GM12878 (cell line): ENCODE measurements at regions not wholly inside any gene's neighbourhood (a gene's known extent, or its start where the extent isn't known, plus 50 kb on each side); places are given as distances from the start of the nearest gene placed in this dataset.

Source experiments
- ATAC-seq: fragments of 200-7000 bp; cut with Tn5 transposase; 3 replicates; pipeline ENCODE4 v1.9.1; 2020; ENCODE audit warnings: mild to moderate bottlenecking, moderate library complexity
- BruUV-seq: library from RNA; stranded (reverse); fragments of 400-500 nt; replicated peaks from 2 replicates; lab custom pipeline; 2021; lab: Mats Ljungman, UMichigan
- CTCF ChIA-PET: fragments of 300-600 bp; sonication (Branson Sonifier 250); formaldehyde crosslinking; extraction: SDS; loops from one replicate; lab custom pipeline; 2021; ENCODE audit warnings: inconsistent platforms; lab: Yijun Ruan, JAX
- POLR2A ChIA-PET: fragments of 350-600 bp; formaldehyde crosslinking; extraction: SDS; loops from one replicate; lab custom pipeline; 2021; ENCODE audit warnings: inconsistent platforms; lab: Charles Lee
- RAD21 ChIA-PET: fragments of 300-600 bp; sonication (Branson Sonifier 250); formaldehyde crosslinking; loops from one replicate; lab custom pipeline; 2023; ENCODE audit warnings: antibody characterized with exemption; ENCODE audit not compliant: unreplicated experiment; lab: Charles Lee
- SMC1A ChIA-PET: fragments of 300-600 bp; sonication (Branson Sonifier 250); formaldehyde crosslinking; loops from one replicate; lab custom pipeline; 2023; ENCODE audit not compliant: unreplicated experiment, uncharacterized antibody; lab: Charles Lee
- DNase-seq: peaks from one replicate; pipeline ENCODE4 v3.0.0-alpha.2; 2011; ENCODE audit warnings: low read depth, low spot score
- FAIRE-seq: peaks from 3 replicates; lab custom pipeline; 2011; peaks lifted over from hg19 to GRCh38; lab: Jason Lieb, UNC
- H2AFZ ChIP-seq: 2 replicates; pipeline ENCODE4 v1.6.0; 2011; ENCODE audit warnings: low read depth, low read length, control low read depth; ENCODE audit not compliant: control insufficient read depth
- H3K27ac ChIP-seq: 2 replicates; pipeline ENCODE4 v1.5.1; 2011; ENCODE audit warnings: control low read depth; ENCODE audit not compliant: control insufficient read depth, insufficient read depth
- H3K27me3 ChIP-seq, 2 experiments: replicated peaks in 1 of 2; 2 replicates each; pipeline versions ENCODE4 v1.6.0 to v1.6.1; 2011; ENCODE audit warnings: low read length in 1 of 2; ENCODE audit not compliant: control insufficient read depth in 2 of 2, insufficient read depth in 2 of 2
- H3K36me3 ChIP-seq, 2 experiments: 2 replicates each; pipeline ENCODE4 v1.5.1; 2011; ENCODE audit warnings: low read length in 1 of 2; ENCODE audit not compliant: control insufficient read depth in 2 of 2, insufficient read depth in 2 of 2
- H3K4me1 ChIP-seq: 2 replicates; pipeline ENCODE4 v1.6.1; 2011; ENCODE audit warnings: mild to moderate bottlenecking, low read length, moderate library complexity, mixed read lengths; ENCODE audit not compliant: control insufficient read depth, insufficient read depth
- H3K4me2 ChIP-seq: 2 replicates; pipeline ENCODE4 v1.6.0; 2011; ENCODE audit warnings: control low read depth; ENCODE audit not compliant: control insufficient read depth, insufficient read depth
- H3K4me3 ChIP-seq: fragments of 200-600 bp; sonication (generic); 2 replicates; pipeline ENCODE4 v1.5.1; 2016
- H3K79me2 ChIP-seq: 2 replicates; pipeline ENCODE4 v1.6.0; 2011; ENCODE audit warnings: low read length; ENCODE audit not compliant: control insufficient read depth, insufficient read depth
- H3K9ac ChIP-seq: 2 replicates; pipeline ENCODE4 v1.8.0; 2011; ENCODE audit warnings: low read length, control low read depth, mixed read lengths; ENCODE audit not compliant: control insufficient read depth, insufficient read depth
- H3K9me3 ChIP-seq: replicated peaks from 3 replicates; pipeline ENCODE4 v1.5.1; 2011; ENCODE audit warnings: mild to moderate bottlenecking, low read length; ENCODE audit not compliant: control insufficient read depth, insufficient read depth
- H4K20me1 ChIP-seq: 2 replicates; pipeline ENCODE4 v1.6.0; 2011; ENCODE audit not compliant: control insufficient read depth, insufficient read depth
- BCL11A ChIP-seq: IDR thresholded peaks from 2 replicates; pipeline ENCODE4 v1.6.1; 2011; ENCODE audit warnings: low read depth, low read length
- CREB1 ChIP-seq: IDR thresholded peaks from 2 replicates; pipeline ENCODE4 v1.6.1; 2012; ENCODE audit warnings: low read depth, mild to moderate bottlenecking, inconsistent platforms
- EP300 ChIP-seq, 2 experiments: fragments of 150-350 bp in 1 of 2; IDR thresholded peaks; 2 replicates each; pipeline ENCODE4 v1.6.1; 2011 to 2012; ENCODE audit warnings: low read depth in 2 of 2, low read length in 2 of 2, borderline replicate concordance in 1 of 2, improper control_type of control experiment in 1 of 2, inconsistent platforms in 1 of 2; ENCODE audit not compliant: control insufficient read depth in 1 of 2
- ESRRA ChIP-seq: IDR thresholded peaks from 2 replicates; pipeline ENCODE4 v1.6.1; 2012; ENCODE audit warnings: mild to moderate bottlenecking, low read length, improper control_type of control experiment
- MTA3 ChIP-seq: IDR thresholded peaks from 2 replicates; pipeline ENCODE4 v1.6.1; 2012; ENCODE audit warnings: low read length, inconsistent platforms, borderline replicate concordance
- NFYB ChIP-seq: IDR thresholded peaks from 2 replicates; pipeline ENCODE4 v1.6.1; 2011; ENCODE audit warnings: low read depth, mild to moderate bottlenecking, low read length, improper control_type of control experiment, moderate library complexity; ENCODE audit not compliant: insufficient read depth
- NR2C1 ChIP-seq: fragments of 450-650 bp; IDR thresholded peaks from 2 replicates; pipeline ENCODE4 v1.6.1; 2017; ENCODE audit warnings: antibody characterized with exemption, mild to moderate bottlenecking, moderate library complexity
- POLR2A ChIP-seq: IDR thresholded peaks from 2 replicates; pipeline ENCODE4 v1.6.1; 2011; ENCODE audit warnings: low read depth, mild to moderate bottlenecking, low read length
- RCOR1 ChIP-seq: conservative IDR thresholded peaks from 2 replicates; pipeline ENCODE4 v1.6.1; 2012; ENCODE audit warnings: low read depth, low read length, improper control_type of control experiment
- RUNX3 ChIP-seq: IDR thresholded peaks from 2 replicates; pipeline ENCODE4 v1.6.1; 2012; ENCODE audit warnings: low read length, inconsistent platforms
- SIN3A ChIP-seq: IDR thresholded peaks from 2 replicates; pipeline ENCODE4 v1.6.1; 2012; ENCODE audit warnings: low read depth, low read length, improper control_type of control experiment
- SMARCA5 ChIP-seq: fragments of 450-650 bp; IDR thresholded peaks from 2 replicates; pipeline ENCODE4 v1.6.1; 2017; ENCODE audit warnings: mild to moderate bottlenecking
- SREBF2 ChIP-seq: IDR thresholded peaks from 2 replicates; pipeline ENCODE4 v1.6.1; 2012; ENCODE audit warnings: mild to moderate bottlenecking, low read length
- TBL1XR1 ChIP-seq: IDR thresholded peaks from 2 replicates; pipeline ENCODE4 v1.6.1; 2012; ENCODE audit warnings: low read depth, low read length, improper control_type of control experiment
- ZBED1 ChIP-seq: IDR thresholded peaks from 2 replicates; pipeline ENCODE4 v1.6.1; 2016; ENCODE audit warnings: borderline replicate concordance
- ZNF274 ChIP-seq: IDR thresholded peaks from one replicate; pipeline ENCODE4 v1.8.0; 2011; ENCODE audit not compliant: insufficient read length, insufficient read depth
- WGBS: methylation state at CpG from one replicate; pipeline ENCODE4 v1.1.6; 2016; ENCODE audit warnings: low lambda C conversion rate; ENCODE audit not compliant: insufficient replicate concordance, insufficient coverage; ENCODE audit errors: missing lambda C conversion rate; 5-methylcytosine and 5-hydroxymethylcytosine counted together
- in situ Hi-C: fragments of 300-500 bp; cut with MboI; formaldehyde crosslinking; loops from 9 replicates; pipeline ENCODE4 v1.14.3; 2018; ENCODE audit warnings: mixed read lengths
- intact Hi-C: fragments of 100-400 bp; cut with micrococcal nuclease; formaldehyde crosslinking; loops from one replicate; pipeline ENCODE4 v1.14.2; 2022; ENCODE audit not compliant: unreplicated experiment
- TF ChIP-seq, protein P1 (sequence below): fragments of 450-650 bp; IDR thresholded peaks from 2 replicates; pipeline ENCODE4 v1.6.1; 2017; ENCODE audit warnings: antibody characterized with exemption, mild to moderate bottlenecking, moderate library complexity
- TF ChIP-seq, protein P2 (sequence below): IDR thresholded peaks from 2 replicates; pipeline ENCODE4 v1.6.1; 2011; ENCODE audit warnings: mild to moderate bottlenecking, low read depth, low read length, moderate library complexity; ENCODE audit not compliant: insufficient replicate concordance
- TF ChIP-seq, protein P3 (sequence below): fragments of 450-650 bp; IDR thresholded peaks from 2 replicates; pipeline ENCODE4 v1.6.1; 2014; ENCODE audit warnings: mild to moderate bottlenecking
- TF ChIP-seq, protein P4 (sequence below): IDR thresholded peaks from 2 replicates; pipeline ENCODE4 v1.6.1; 2011; ENCODE audit warnings: borderline replicate concordance, low read depth, mild to moderate bottlenecking, moderate library complexity, mixed read lengths, low read length; ENCODE audit not compliant: insufficient read depth; ENCODE audit errors: extremely low read length

DNA sequence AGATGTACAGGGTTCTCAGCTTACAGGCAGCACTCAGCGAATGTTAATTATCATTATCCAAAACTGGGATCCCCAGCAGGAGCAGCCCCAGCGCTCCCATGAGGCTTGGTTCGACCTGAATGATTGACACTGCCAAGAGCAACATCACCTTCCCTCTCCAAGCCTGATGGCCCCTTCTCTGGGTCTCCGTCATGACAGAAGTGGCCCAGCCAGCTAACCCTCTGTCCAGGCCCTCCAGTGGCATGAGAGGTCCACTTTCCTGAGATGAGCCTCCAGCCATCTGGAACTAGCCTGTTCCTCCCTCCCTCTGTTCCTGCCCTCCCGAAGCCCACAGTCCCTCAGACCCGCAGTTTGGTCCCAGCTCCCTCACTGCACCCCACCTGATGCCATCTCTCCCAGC, 97.0 kb upstream of the RAB6C start:
- Histone ChIP-seq H3K4me3 (no peak overlapping the region), H3K9me3 (no peaks in the 10 kb centered on the region), H4K20me1 (no peaks in the 10 kb centered on the region), H3K4me2 (no peak overlapping the region), H3K36me3 (no peaks in the 10 kb centered on the region), H3K79me2 (no peaks in the 10 kb centered on the region), H2AFZ (no peak overlapping the region), H3K27ac (no peak overlapping the region), H3K27me3 (no peaks in the 10 kb centered on the region; a peak in 1 of 4 replicates), H3K9ac (no peak overlapping the region), H3K4me1 (no peaks in the 10 kb centered on the region)
- SMC1A ChIA-PET = no interaction called here
- TF ChIP-seq RUNX3 (no peak), RCOR1 (no peak), ESRRA (no peak), POLR2A (no peak), SIN3A (no peak), CREB1 (no peak), NR2C1 (no peak), ZBED1 (no peak), TBL1XR1 (no peak), SMARCA5 (no peak), NFYB (no peak), BCL11A (no peak), MTA3 (no peak), ZNF274 (no peak), SREBF2 (no peak), EP300 (IDR thresholded peaks at IDR 0.05; ENCODE audit: borderline replicate concordance in 1 of 2, control insufficient read depth in 1 of 2, low read depth in 2 of 2, low read length in 2 of 2) (no peak)
- TF ChIP-seq, protein P1, sequence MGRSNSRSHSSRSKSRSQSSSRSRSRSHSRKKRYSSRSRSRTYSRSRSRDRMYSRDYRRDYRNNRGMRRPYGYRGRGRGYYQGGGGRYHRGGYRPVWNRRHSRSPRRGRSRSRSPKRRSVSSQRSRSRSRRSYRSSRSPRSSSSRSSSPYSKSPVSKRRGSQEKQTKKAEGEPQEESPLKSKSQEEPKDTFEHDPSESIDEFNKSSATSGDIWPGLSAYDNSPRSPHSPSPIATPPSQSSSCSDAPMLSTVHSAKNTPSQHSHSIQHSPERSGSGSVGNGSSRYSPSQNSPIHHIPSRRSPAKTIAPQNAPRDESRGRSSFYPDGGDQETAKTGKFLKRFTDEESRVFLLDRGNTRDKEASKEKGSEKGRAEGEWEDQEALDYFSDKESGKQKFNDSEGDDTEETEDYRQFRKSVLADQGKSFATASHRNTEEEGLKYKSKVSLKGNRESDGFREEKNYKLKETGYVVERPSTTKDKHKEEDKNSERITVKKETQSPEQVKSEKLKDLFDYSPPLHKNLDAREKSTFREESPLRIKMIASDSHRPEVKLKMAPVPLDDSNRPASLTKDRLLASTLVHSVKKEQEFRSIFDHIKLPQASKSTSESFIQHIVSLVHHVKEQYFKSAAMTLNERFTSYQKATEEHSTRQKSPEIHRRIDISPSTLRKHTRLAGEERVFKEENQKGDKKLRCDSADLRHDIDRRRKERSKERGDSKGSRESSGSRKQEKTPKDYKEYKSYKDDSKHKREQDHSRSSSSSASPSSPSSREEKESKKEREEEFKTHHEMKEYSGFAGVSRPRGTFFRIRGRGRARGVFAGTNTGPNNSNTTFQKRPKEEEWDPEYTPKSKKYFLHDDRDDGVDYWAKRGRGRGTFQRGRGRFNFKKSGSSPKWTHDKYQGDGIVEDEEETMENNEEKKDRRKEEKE = no peak
- TF ChIP-seq, protein P2, sequence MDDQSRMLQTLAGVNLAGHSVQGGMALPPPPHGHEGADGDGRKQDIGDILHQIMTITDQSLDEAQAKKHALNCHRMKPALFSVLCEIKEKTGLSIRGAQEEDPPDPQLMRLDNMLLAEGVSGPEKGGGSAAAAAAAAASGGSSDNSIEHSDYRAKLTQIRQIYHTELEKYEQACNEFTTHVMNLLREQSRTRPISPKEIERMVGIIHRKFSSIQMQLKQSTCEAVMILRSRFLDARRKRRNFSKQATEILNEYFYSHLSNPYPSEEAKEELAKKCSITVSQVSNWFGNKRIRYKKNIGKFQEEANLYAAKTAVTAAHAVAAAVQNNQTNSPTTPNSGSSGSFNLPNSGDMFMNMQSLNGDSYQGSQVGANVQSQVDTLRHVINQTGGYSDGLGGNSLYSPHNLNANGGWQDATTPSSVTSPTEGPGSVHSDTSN = no peak
- TF ChIP-seq, protein P3, sequence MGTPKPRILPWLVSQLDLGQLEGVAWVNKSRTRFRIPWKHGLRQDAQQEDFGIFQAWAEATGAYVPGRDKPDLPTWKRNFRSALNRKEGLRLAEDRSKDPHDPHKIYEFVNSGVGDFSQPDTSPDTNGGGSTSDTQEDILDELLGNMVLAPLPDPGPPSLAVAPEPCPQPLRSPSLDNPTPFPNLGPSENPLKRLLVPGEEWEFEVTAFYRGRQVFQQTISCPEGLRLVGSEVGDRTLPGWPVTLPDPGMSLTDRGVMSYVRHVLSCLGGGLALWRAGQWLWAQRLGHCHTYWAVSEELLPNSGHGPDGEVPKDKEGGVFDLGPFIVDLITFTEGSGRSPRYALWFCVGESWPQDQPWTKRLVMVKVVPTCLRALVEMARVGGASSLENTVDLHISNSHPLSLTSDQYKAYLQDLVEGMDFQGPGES = no peak
- TF ChIP-seq, protein P4, sequence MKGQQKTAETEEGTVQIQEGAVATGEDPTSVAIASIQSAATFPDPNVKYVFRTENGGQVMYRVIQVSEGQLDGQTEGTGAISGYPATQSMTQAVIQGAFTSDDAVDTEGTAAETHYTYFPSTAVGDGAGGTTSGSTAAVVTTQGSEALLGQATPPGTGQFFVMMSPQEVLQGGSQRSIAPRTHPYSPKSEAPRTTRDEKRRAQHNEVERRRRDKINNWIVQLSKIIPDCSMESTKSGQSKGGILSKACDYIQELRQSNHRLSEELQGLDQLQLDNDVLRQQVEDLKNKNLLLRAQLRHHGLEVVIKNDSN = no peak
- no peak for FAIRE-seq
- intact Hi-C loops = no loop called here
- RAD21 ChIA-PET = no interaction called here
- 14% methylated on average over 6 of the region's 6 CpGs for WGBS
- in situ Hi-C loops = no loop called here
- DNase-seq = no peak
- POLR2A ChIA-PET = no interaction called here
- CTCF ChIA-PET = no interaction called here
- no TSS peak for BruUV-seq
- ATAC-seq = no peak
